Right renal pelvis (tissue), 4 donors: ENCODE measurements at regions not wholly inside any gene's neighbourhood (a gene's known extent, or its start where the extent isn't known, plus 50 kb on each side); places are given as distances from the start of the nearest gene placed in this dataset.

ENCODE experiments used
- DNase-seq, 4 donors: peaks; one replicate each; pipeline ENCODE4 v3.0.0-alpha.2; 2013; ENCODE audit warnings: low read depth in 4 of 4, low spot score in 3 of 4, missing footprints in 1 of 4

GRCh38 chr6:106773996-106774629 lies 144.7 kb downstream of the QRSL1 start:
- no peak for DNase-seq

DNA sequence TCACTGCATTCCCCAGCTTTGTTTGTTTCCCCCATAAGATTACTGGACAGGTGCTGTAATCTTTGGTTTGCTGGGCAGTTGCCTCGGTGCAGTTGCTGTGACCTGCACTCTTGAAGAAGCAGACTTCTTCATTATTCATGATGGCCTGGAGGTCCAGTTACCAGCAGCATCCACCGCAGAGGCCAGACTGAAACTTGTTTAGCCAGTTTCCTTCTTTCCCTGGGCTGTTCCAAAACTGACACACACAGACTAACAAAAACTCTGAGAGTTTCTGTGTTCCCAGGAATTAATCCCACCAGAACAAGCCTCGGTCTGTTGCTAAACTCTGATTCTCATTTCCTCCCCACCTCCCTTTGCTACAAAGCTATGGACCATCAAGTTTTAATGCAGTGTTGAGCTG lies 144.1 kb downstream of the QRSL1 start:
- DNase-seq: peak in 1 of 4 donors; percentile 58

DNA sequence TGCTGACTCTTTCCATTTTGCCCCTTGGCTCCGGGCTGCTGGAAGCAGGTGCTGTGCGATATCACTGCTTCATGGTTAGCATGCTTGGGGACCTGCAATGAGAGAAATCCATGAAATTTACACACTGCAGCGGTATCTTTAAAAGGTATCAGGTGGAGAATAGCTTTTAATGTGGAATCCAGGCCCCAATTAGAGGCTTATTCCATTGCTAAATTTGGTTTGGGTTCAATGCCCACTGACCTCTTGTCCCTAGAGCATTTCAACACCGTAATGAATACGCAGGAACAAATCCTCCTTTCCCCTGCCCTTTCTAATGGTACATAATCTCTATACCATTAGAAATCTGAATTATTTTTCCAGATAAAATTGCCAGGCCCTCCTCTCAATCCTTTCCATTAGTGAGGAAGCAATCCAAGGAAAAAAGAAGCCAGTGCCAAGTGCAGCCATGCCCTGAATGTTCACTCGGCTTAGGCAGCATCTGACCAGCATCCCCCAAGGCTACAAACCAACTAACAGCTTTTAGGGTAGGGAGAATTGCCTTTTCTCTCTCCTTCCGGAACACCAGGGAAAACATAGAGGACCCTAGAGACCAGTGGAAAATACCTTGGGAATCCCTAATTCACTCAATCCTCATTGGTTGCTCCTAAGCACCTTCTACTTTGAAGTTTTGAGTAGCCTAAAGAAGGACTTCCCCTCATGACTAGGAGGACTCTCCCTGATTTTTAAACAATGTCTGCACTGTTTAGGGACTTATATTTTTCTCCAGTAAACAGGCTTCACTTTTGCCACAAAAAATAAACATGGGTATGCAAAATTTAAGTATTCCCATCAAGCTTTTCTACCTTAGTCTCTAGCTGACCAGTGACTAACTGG lies 143.1 kb downstream of the QRSL1 start:
- no peak for DNase-seq

DNA sequence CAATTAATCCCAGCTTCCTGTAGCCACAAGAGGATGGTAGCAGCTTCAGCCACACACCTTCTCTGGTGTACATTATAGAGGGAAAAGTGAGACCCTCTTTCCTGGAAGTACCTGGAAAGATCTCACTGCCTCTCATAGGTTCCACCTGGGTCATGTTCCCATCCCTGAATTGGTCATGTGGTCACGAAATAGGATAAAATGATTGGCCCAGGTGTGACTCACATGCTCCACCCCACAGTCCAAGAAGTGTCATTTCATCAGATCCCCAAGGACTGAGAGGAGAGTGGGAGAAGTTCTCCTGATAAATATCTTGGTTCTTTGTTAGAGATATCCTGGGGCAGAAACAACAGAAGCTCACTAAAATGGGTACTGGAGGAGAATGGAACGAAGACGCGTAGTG lies 142.4 kb downstream of the QRSL1 start:
- no peak for DNase-seq

DNA sequence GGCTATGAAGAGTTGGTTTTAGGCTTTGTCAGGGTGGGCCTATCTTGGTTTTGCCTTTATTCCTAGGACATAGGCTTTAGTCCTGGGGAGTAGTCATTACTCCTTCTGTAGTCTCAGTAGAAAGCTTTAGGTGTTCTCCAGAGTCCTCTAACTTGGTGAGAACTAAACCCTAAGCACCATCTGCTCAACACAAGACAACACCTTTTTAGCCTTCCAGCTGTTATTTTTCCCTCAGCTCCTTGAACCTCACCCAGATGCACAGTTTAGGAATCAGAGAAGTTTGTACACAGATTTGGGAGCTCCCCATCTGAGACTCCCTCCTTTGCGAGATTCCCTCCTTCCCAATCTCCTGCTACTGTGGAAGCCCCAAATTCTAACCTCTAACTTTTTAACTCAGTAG lies 141.3 kb downstream of the QRSL1 start:
- DNase-seq: no peak

DNA sequence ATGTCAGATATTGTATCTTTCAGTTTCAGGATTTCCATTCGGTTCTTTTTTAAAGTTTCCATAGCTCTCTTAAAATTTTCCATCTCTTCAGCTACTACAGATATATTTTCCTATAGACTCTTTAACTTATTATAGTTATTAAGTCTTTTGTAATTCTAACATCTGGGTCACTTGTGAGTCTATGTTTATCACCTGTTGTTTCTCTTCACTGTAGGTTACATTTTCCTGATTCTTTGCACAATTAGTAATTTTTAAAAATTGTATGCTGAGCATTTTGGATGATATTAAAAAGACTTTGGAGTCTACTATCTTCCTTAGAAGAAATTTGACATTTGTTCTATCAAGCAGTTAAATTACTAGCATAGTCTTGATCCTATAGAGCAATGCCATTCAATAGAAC lies 140.7 kb downstream of the QRSL1 start:
- DNase-seq: no peak

DNA sequence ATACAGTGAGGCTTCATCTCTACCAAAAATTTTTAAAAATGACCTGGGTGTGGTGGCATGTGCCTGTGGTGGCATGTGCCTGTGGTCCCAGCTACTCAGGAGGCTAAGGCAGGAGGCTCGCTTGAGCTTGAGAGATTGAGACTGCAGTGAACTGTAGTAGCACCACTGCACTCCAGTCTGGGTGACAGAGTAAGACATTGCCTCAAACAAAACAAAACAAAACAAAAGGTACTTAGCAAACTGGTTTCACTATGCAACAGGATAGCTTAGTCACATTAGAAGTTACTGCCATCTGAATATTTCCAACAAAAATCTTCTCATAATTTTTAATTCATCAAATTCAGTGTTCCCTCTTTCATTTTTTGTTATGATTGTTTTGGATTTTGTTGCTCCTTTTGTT lies 137.9 kb downstream of the QRSL1 start:
- DNase-seq: no peak

DNA sequence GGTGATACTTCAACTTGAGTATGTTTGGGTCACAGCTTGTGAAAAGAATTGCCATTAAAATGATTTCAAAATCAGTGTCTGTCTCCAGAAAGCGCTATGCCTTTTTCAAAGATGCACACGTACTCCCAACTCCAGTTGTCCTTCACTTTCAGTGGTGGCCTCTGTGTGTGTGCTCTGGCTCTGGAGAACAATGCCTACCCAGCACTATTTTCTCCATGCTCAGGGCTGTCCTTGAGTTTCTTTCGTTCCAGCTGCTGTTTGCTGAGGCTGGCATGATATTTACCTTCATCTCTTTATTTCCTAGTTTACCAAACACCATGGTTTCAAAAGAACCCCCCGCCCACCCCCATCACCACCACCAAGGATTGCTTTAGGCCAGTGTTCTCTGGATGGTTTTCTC lies 136.8 kb downstream of the QRSL1 start:
- DNase-seq: no peak

- no peak for DNase-seq
These were observed 136.1 kb downstream of the QRSL1 start for GRCh38 chr6:106765496-106765895.

DNA sequence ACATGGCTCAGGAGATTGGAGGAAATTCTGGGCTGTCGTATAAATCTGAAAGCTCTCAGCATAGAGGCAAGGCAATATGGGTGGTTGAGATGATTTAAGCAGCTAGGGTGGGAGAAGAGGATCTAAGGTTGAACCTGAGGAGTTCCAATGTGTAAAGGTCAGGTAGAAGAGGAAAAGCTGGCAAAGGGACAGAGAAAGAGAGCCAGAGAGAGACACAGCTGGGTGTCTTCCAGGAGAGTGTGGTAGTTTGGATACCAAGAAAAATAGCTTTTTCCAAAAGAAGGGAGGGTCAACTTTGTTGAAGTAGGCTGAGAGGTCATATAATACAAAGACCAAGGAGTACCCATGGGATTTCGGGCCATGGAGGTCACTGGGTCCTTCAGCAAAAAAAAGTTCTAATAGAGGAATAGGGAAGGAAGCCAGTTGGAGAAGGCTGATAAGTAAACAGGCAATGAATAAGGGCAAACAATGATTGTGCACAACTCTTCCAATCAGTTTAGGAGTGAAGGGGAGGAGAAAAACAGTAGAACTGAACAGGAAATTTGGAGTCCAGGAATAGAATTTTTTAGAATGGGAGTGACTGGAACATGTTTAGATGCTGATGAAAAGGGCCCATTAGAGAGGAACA lies 135.1 kb downstream of the QRSL1 start:
- DNase-seq: no peak

- DNase-seq: no peak
These were observed 134.0 kb downstream of the QRSL1 start for GRCh38 chr6:106763361-106763760.

- no peak for DNase-seq
These were observed 131.8 kb downstream of the QRSL1 start for GRCh38 chr6:106761160-106761559.

- no peak for DNase-seq
These were observed 129.7 kb downstream of the QRSL1 start for GRCh38 chr6:106759112-106759511.

GRCh38 chr6:106757722-106758467 lies 128.5 kb downstream of the QRSL1 start:
- DNase-seq: no peak

DNA sequence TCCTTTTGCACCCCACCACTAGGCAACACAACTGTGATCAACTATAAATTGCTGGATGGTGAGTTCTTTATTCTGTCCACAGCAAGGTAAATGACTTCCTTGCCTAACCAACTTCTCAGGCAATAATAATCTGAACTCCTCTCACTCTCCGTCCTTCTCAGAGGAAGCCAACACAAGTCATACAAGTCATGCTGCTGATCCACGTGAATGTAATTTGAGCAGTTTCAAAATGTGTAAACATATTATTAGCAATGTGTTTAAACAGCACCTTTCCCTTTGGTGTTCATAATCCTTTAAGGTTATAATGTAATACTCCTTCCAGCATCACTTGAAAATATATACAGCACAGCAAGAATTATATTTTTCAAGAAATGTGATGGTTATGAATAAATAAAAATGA lies 127.9 kb downstream of the QRSL1 start:
- no peak for DNase-seq

- DNase-seq: no peak
These were observed 124.8 kb downstream of the QRSL1 start for GRCh38 chr6:106754215-106754614.

GRCh38 chr6:106752641-106753040 lies 123.3 kb downstream of the QRSL1 start:
- DNase-seq: no peak

GRCh38 chr6:106751501-106752252 lies 122.3 kb downstream of the QRSL1 start:
- no peak for DNase-seq

- no peak for DNase-seq
These were observed 121.6 kb downstream of the QRSL1 start for GRCh38 chr6:106750946-106751345.

DNA sequence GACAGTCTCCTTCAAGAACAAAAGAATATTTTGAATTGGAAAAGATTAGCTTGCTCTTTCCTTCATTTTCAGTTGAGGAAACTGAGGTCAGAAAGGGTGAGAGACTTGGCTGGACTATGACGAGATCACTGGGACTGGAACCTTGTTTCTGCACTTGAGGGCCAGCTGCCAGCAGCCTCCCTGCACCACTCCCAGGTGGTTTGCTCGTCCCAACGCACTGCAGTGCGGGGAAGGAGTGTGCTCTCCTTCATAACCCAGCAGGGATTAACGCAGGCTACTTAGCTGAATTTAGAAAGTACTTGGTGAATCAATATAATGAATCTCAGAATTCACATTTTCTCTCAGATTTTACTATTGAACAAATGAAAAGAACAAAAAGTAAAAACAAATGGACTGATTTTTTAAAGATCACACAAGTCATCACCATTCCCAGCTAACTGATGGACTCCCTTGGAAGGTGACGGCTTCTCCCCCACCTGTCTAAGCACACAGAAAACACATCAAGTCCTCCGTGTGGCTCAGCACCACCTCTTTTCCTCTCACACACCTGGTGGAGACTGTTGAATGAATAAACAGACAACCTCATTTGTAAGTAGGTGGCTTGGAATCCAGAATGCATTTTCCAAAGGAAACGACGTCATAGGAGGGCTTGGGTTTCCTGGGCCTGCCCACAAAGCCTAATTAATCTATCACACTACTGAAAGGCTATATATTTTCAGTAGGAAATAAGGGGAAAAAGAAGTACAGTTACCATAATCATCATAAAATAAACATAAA lies 121.0 kb downstream of the QRSL1 start:
- DNase-seq: no peak
